GF-D8 (cell line): ENCODE measurements at regions not wholly inside any gene's neighbourhood (a gene's known extent, or its start where the extent isn't known, plus 50 kb on each side); places are given as distances from the start of the nearest gene placed in this dataset.
"Not testable (repeated sequence)": the region's sequence is repeated elsewhere in the genome, so short reads cannot be mapped to it uniquely, and the experiment has no call there.

Experiments
- DNase-seq: peaks from one replicate; lab custom pipeline; 2025; lab: John Stamatoyannopoulos, UW

DNA sequence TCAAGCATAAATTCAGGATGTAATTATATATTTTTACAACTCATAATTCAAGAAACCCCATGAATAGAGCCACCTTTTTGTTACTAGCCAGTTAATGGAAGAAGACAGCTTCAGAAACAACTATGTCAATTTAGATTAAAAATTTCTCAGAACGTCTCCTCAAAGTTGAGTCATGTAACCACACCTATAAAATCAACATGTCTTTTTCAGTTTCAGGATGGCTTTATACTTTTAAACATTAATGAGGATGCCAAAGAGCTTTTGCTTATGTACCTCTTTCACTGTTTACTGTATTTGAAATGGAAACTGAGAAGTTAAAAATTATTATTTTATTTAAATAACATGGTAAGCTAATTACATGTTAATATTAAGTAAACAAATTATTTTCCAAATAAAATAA, 280.1 kb downstream of the PTH2R start:
- DNase-seq = no peak

GRCh38 chr2:208687720-208688119, 281.1 kb downstream of the PTH2R start:
- DNase-seq = not testable (repeated sequence)

DNA sequence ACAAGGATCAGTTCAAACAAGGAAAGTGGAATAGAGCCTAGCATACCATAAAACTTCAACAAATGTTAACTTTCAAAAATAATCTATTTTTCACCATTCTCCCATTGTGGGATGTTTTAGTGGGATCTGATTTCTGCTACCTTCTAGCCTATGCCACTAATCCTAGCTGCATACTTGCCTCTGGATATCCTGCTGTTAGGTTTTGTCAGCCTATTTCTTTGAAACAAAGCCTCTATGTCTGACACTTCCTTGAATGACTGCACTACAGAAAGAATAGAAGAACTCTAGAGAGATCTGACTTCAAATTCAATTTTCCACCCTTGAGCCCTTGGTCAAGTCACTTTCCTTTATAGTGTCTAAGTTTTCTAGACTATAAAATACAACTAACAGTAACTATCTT, 291.5 kb downstream of the PTH2R start:
- DNase-seq = no peak

DNA sequence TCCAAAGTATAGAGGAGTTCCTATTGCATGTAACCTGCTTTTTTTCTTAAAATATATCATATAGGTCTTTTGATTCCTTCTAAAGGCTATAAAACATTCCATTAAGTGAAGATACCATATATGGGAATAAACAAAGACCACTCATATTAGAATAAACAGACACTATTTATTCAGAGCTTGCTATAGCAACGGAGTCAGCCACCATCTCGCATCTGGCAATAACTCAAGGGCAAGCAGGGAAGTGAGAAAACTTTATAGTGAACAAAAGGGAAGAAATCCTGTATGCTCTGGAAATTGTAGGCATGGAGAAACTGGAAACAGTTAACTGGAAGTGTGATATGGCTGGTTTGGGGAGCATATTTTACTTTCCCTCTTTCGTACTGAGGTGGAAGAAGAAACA, 301.9 kb downstream of the PTH2R start:
- no peak for DNase-seq

DNA sequence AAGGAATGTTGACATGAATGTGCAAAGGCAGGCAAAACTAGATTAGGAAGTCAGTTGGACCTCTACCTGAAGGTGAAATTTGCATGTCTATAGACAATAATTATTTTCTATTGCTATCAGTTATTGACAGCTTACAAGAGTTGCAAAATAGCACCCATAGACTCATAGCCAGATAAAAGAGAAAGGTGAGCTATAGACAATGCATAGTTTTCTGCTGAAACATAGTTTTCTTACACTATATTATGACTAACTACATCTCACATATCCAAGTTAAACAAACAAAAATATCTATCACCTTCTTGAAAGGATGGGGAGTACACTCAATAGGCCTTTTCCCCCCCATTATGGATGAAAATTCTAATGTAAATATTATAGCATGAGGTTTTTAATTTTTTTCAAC, 305.0 kb downstream of the PTH2R start:
- DNase-seq = no peak

- no peak for DNase-seq
These were observed 306.6 kb downstream of the PTH2R start for GRCh38 chr2:208713066-208713745.

DNA sequence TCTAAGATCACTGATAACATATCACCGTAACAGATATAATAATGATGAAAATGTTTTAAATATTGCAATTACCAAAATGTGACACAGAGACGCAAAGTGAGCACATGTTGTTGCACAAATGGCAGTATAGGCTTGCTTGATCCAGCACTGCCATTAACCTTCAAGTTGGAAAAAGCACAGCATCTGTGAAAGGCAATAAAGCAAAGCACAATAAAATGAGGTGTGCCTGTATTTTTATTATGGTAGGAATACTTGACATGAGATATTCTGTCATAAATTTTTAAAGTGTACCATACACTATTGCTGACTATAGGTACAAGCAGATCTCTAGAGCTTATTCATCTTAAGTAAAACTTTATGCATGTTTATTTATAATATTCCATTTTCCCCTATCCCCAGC, 312.2 kb downstream of the PTH2R start:
- no peak for DNase-seq

DNA sequence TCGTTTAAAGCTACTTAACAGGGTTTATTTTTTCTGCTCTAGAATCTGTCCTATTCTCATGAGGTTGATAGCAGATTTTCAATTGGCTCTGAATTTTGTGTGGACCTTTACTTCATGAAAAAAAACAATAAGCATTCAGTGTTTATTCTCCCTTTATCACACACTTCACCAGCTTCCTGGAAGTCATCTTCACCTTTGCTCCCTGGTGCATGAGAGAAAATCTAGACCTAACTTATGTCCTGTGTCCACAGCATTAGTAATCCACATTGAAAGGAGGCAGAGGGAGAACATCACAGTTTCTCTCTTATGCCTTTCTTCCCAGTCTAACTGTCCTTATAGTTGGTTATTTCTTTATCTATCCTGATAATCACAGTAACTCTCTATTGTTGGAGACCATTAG, 316.1 kb downstream of the PTH2R start:
- DNase-seq = no peak

DNA sequence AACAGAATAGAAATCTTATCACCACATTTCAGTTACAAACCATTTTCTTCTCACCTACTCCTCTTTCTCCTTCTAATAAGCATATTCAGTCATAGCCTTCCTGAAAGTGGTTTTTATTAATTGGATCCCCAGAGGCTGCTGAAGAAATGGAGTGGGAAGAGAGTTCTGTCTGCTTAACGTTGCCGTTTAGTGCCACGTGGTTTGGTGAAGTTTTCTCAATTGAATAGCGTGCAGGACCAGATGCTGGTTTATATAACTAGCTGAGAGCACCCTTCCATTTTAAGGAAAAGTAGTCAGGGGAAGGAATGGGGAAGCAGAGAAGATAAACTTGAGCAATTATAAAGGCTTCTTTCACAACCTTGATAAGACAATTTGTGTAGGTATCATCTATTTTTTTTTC, 318.7 kb downstream of the PTH2R start:
- no peak for DNase-seq

DNA sequence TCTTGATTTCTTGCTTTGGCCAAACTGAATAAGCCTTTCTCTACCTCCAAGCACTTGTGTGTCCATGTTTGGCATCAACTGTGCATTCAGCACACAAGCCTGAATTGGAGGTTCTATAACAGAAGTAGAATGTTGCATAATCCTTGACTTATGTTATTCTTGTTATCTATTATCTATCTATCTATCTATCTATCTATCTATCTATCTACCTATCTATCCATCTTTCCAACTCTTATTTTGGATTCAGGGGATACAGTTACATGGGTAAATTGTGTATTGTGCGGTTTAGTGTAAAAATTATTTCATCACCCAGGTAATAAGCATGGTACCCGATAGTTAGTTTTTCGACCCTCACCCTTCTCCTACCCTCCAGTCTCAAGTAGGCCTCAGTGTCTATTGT, 319.6 kb downstream of the PTH2R start:
- no peak for DNase-seq

DNA sequence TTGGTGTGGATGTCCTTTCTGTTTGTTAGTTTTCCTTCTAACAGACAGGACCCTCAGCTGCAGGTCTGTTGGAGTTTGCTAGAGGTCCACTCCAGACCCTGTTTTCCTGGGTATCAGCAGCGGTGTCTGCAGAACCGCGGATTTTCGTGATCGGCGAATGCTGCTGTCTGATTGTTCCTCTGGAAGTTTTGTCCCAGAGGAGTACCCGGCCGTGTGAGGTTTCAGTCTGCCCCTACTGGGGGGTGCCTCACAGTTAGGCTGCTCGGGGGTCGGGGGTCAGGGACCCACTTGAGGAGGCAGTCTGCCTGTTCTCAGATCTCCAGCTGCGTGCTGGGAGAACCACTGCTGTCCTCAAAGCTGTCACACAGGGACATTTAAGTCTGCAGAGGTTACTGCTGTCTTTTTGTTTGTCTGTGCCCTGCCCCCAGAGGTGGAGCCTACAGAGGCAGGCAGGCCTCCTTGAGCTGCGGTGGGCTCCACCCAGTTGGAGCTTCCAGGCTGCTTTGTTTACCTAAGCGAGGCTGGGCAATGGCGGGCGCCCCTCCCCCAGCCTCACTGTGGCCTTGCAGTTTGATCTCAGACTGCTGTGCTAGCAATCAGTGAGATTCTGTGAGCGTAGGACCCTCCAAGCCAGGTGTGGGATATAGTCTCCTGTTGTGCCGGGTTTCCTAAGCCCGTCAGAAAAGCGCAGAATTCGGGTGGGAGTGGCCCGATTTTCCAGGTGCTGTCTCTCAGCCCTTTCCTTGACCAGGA, 345.2 kb downstream of the PTH2R start:
- not testable (repeated sequence) for DNase-seq

DNA sequence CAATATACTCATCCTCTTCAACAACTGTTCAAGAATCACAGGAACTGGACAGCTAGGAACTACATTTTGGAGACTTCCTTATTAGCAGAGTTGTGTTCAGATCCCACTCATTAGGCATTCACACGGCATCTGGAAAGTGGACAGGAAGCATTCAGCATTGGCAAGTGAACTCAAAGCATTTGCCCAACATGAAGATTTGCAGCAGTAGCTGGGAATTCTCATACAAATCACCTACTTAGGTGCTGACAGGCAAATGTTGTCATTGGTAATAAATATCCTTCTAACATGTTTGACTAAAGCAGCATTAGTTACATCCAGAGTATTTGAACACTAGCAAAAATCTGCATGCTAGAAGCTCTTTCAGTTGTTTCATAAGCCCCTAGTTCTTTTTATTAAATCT, 350.8 kb downstream of the PTH2R start:
- no peak for DNase-seq

DNA sequence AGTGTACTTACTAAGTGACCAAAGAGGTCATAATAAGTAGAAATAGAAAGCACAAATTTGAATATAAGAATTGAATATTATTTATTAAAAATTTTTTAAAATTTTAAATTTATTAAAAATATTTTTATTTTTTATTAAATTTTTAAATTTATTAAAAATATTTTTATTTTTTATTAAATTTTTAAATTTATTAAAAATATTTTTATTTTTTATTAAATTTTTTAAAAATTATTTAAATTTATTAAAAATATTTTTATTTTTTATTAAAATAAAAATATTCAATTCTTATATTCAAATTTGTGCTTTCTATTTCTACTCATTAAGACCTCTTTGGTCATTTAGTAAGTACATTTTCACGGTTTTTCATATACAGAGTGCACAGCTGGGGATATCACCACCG, 366.5 kb downstream of the PTH2R start:
- not testable (repeated sequence) for DNase-seq

- no peak for DNase-seq
These were observed 374.6 kb downstream of the PTH2R start for GRCh38 chr2:208781166-208781565.

DNA sequence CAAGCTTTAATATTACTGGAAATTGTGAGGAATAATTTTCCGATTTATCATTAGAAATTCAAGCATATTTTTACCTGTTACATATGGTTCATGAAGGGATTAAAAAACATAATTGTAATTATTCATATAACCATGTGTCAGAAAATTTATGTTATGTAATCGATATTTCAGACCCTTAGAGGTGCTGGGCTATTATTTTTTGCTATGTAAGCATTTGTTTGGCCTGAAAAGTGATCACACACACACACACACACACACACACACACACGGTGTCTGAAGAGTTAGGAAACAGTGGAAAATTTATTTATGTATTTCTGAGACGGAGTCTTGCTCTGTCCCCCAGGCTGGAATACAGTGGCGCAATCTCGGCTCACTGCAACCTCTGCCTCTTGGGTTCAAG, 375.5 kb downstream of the PTH2R start:
- DNase-seq = no peak

GRCh38 chr2:208783184-208783583, 376.6 kb downstream of the PTH2R start:
- DNase-seq = no peak

DNA sequence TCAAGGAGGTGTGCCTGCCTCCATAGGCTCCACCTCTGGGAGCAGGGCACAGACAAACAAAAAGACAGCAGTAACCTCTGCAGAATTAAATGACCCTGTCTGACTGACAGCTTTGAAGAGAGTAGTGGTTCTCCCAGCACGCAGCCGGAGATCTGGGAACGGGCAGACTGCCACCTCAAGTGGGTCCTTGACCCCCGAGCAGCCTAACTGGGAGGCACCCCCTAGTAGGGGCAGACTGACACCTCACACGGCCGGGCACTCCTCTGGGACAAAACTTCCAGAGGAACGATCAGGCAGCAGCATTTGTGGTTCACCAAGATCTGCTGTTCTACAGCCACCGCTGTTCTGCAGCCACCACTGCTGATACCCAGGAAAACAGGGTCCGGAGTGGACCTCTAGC, 378.2 kb downstream of the PTH2R start:
- DNase-seq = not testable (repeated sequence)

DNA sequence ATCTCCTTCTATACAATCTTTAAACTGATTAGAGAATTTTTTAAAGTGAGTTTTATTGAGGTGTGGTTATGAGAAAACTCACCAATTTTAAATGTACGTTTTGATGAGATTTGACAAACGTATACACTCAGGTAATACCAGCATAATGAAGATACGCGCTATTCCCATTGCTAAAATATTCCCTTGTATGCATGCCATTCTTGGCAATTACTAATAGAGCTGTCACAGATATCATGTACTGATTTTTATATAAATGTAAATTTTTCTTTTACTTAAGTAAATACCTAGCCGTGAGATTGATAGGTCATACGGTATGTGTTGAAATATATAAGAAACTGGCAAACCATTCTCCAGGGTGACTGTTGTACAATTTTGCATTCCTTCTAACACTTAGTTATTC, 384.7 kb downstream of the PTH2R start:
- no peak for DNase-seq

GRCh38 chr2:208792766-208793165, 386.2 kb downstream of the PTH2R start:
- no peak for DNase-seq

GRCh38 chr2:208793434-208793833, 386.8 kb downstream of the PTH2R start:
- DNase-seq = no peak

- DNase-seq = no peak
These were observed 387.8 kb downstream of the PTH2R start for GRCh38 chr2:208794288-208794975.

GRCh38 chr2:208798698-208799097, 392.1 kb downstream of the PTH2R start:
- no peak for DNase-seq

DNA sequence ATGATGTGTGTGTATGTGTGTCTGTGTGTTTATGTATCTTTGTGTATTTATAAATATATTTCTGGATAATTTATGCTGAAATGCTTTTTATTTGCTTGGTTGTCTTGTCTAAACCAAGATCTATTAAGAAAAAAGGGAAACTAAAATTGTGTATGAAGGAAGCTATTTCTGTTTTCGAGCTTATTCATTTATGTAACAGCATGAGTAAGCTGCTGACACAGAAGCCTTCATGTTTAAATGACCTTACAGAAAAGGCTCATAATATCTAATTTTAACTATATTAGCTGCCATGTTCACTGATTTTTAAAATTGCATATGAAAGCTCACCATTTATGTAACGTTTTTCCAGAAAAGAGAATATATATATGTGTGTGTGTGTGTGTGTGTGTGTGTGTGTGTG, 392.8 kb downstream of the PTH2R start:
- no peak for DNase-seq
